COLO668 (cell line): ENCODE measurements at regions not wholly inside any gene's neighbourhood (a gene's known extent, or its start where the extent isn't known, plus 50 kb on each side); places are given as distances from the start of the nearest gene placed in this dataset.

Source experiments
- DNase-seq: peaks from one replicate; lab custom pipeline; 2025; ENCODE audit not compliant: unreplicated experiment; lab: John Stamatoyannopoulos, UW

GRCh38 chr15:96020797-96021196 lies 309.7 kb upstream of the NR2F2 start:
- no peak for DNase-seq

- no peak for DNase-seq
Measured at GRCh38 chr15:96023081-96023480, 307.4 kb upstream of the NR2F2 start.

DNA sequence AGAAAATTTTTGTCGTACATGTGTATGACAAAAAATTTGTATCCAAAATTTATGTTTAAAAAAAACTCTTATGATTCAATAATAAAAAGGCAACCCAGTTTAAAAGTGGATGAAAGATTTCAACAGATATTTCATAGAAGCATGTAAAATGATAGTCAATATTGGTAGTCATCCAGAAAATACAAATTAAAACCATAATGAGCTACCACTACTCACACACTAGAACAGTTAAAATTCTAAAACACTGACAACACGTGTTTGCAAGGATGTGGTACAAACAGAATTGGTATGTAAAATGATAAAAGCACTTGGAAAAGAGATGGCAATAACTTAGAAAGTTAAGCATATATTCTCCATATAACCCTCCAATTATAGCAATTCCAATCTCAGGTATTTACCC lies 303.0 kb upstream of the NR2F2 start:
- DNase-seq = no peak

DNA sequence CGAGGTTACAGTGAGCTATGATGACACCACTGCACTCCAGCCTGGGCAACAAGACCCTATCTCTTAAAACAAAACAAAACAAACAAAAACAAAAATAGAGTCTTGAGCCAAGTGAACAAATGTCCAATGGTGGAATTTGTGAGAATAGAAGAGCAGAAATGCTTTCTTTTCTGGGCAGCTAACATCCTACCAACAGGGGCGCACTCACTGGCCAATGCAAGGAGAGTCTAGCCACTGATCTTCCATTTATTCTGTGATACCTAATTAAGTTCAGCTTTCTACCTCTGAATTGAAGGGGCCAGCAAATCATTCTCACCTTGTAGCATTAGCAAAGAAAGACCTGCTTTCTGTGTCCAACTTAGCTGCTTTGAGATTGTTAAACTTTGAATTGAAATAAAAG lies 301.9 kb upstream of the NR2F2 start:
- DNase-seq = no peak

DNA sequence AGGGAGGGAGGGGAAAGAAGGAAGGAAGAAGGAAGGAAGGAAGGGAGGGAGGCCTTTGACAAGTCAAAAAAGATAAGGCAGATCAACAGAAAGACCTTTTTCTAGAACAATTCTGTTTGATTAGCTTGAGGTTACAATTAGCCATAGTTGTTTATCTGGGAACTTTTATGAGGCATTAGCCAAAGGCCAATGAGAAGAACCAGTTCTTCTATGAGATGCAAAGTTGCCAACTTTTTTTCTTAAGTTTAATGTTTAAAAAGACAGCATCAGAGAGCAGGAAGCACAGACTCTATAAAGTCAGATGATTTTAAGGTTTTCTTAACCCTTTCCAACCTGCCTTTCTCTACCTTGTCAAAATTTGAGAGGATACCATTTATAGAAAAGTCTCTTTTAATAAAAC lies 301.3 kb upstream of the NR2F2 start:
- no peak for DNase-seq

- no peak for DNase-seq
Measured at GRCh38 chr15:96031426-96032110, 298.9 kb upstream of the NR2F2 start.

- no peak for DNase-seq
Measured at GRCh38 chr15:96035091-96035490, 295.4 kb upstream of the NR2F2 start.

GRCh38 chr15:96035635-96036034 lies 294.9 kb upstream of the NR2F2 start:
- no peak for DNase-seq

- no peak for DNase-seq
Measured at GRCh38 chr15:96037584-96037983, 292.9 kb upstream of the NR2F2 start.

DNA sequence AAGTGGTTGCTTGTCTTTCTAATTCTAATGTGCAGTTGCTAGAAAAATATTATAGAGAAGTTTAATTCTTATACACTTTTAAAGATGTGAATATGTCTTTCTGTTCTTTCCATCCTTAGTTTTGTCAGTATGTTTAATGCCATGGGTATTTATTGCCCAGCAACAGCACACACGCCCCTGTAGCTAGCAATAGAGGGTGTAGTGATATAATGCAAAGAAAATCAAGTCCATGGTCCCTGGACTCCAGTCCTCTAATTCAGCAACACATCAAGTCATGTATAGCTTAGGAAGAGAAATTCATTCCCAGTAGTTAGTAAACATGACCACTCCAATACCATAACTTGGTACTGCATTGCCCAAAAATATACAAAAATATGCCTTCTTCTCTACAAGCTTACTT lies 292.4 kb upstream of the NR2F2 start:
- no peak for DNase-seq

DNA sequence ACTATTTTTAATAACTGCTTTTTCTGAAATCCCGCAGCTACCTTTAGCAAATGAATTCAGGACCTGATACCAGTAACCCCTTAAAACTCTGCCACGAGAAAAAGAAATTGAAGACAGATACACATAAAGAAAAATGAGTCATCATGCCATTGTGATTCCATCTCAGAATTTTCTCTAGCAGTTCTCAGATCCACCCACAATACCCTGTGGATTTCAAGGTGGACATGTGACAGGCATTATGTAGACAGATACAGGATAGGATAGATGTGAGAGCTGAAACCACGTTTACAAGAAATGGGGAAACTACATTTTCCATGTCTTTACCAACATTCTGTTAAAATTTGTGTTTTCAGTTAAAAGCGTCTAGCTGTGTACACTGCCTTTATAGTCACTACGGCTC lies 291.9 kb upstream of the NR2F2 start:
- DNase-seq = no peak

DNA sequence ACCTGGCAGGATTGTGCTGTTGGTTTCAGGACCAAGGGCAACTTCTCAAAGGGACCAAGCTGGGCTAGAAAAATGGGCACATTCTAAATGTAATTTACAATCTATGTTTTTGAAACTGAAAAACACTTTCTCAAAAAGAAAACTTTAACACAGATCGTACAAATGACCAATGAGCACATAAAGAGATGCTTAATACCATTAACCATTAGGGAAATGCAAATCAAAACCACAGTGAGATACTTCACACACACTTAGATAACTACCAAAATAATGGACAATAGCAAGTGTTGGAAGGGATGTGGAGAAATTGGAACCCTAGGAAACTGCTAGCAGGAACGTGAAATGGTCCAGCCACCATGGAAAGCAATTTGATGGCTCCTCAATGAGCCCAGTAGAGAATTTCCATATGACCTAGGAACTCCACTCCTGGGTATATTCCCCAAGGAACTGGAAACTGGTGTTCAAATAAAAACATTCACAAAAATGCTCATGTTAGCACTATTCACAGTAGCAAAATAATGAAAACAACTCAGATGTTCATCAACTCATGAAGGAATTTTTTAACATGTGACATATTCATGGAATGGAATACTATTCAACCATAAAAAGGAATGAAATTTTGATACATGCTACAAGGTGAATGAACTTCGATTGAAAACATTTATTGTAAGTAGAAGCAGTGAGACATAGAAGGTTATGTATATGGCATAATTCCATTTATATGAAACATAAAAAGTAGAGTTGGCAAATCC lies 288.3 kb upstream of the NR2F2 start:
- no peak for DNase-seq

GRCh38 chr15:96042734-96043224 lies 287.7 kb upstream of the NR2F2 start:
- no peak for DNase-seq

DNA sequence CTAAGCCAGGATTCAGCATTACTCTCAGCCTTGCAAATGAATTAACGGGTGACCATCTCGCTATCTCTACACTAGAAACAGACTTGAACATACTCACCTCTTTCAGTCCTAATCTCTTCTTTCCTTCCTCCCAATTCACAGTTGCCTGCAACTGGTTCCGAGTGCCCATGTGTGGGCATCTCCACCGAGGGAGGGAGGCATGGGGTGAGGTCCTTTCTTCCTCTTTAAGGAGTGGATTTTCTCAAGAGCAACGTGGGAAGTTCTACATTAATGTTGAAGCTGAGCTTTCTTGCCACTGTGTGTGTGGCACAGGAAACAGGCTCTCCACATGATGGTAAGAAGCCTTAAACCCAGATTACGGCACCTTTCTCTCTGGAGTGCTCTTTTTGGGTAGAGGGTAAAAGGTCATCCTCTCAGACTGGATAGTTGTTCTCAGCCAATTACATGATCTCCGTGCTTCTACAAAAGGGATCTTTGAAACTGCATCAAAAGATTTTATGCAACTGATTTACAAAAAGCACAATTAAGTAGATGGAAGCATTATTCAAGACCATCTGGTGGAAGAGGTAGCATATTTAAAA lies 286.8 kb upstream of the NR2F2 start:
- DNase-seq = no peak

DNA sequence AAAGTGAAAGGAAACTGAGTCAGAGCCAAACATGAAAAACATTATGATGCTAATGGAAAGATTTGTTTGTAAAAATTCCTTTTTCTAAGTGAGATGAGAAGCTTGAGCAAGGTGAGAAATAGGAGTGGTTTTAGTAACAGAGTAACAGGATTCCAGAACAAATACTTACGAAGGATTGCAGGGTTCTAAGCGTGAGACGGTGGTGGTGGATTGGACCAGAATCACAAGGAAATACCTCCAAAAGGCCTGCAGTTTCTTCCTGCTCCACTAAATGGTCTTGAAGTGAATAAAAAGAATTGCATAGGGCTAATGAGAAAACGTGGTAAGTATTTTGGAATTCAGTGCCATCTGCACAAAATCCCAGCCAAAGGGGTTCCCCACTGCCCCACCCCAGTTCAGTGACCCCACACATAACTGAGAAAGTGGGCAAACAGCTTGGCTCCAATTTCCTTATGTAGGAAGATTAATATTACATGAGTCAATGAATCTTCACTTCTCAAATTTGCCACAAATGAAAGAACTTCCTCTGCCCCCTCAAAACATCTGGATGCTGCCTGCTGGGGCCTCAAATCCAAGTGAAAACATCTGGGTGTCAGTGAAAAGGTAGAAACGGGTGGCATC lies 283.8 kb upstream of the NR2F2 start:
- no peak for DNase-seq

DNA sequence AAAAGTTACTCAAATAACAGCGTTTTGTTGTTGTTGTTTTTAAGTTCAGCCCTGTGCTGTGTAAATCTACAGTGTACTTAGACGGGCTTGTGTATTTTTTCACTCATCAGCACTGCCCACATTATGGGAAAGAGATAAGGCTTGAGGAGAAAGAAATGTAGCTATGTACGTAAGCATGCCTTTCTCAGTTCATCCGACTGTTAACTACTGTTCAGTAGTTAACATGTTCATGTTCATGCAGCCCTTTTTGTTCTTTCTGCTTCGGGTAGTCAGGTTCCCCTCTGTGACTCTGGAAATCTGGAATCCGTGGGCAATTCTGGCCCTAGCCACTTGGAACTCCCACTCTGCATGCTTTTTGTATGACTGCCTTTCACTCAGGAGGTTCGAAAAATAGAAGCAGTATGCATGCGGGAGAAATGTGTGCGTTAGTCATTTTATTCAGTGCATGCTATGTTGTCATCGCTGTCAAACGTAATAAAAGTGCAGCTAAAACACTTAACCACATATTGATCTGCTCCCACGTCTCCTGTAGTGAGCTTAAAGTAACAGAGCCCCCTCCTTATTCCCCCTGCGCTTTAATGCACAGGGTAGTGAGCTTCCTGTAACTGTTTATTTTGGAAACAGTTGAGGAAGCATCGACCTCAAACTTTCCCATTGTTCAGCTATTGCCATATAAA lies 283.1 kb upstream of the NR2F2 start:
- DNase-seq = no peak

GRCh38 chr15:96049323-96049722 lies 281.2 kb upstream of the NR2F2 start:
- no peak for DNase-seq

DNA sequence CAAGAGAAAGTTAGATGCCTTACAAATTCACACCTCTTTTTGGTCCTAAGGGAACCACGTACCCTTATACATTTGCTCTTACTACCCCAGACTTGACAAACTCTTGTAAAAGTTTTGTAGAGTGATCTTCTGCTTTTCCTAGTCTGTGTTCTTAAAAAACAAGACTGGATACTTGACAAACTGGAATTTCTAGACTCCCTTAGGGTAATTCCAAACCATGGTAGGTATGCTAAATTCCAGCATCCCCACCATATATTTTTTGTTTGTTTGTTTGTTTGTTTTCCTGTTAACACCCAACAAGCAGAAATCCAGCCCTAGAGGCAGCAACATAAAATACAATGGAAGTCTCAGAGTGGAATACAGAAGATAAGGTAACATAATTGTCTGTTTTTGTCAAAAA lies 280.7 kb upstream of the NR2F2 start:
- DNase-seq = no peak

GRCh38 chr15:96051598-96051997 lies 278.9 kb upstream of the NR2F2 start:
- no peak for DNase-seq

GRCh38 chr15:96052154-96052553 lies 278.3 kb upstream of the NR2F2 start:
- no peak for DNase-seq

DNA sequence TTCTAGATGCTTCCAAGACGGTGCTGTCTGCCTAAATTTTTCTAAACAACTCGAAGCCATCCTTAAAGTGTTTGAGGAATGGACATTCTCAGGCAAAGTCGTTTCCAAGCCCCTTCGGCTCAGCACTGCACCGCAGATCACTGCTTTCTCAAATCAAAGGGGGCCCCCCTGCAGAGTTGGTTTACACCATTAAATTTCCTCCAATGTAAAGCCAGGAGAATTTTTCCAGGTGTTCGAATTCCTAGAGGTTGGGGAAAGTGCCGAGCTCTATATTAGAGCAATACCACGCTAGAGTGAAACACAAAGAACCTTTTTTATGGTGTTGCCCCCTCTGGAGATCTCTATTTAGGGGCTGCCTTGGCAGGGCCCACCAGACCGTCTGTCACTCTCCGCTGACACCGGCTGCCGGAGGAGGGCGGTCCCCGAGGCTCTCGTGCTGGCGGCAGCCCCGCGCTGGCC lies 277.9 kb upstream of the NR2F2 start:
- DNase-seq = no peak
